ENCODE measurements at regions not wholly inside any gene's neighbourhood (a gene's known extent, or its start where the extent isn't known, plus 50 kb on each side); places are given as distances from the start of the nearest gene placed in this dataset.
A peak's percentile ranks its signal among the peaks of the same experiment; 100 is the strongest.

DNA sequence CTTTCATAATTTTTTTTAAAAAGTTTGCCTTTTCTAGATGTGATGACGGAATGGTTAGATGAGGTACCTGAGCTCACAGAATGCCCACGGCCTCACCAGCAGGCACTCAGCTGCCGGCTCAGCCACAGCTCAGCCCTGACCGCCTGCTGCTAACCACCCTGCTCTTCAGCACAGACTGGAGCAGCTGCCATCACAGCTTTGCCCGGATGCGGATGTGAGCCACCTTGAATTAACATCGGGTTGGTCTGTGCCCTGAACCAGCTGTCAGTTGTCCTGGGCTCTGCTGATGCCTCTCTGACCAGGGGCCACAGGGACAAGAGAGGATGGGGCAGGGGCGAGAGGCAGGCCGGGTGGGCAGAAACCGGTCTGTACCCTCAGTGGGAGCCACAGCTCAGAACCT is 93.3 kb downstream of the HMX1 start:
- Mint-ChIP-seq H3K27me3 (no peaks in the 10 kb centered on the region), H3K4me3 (no peak overlapping the region), H3K9me3 (peaks cover 0 to 2% (median 0%) of the 10 kb centered on the region in 5 donors), H3K4me1 (no peaks in the 10 kb centered on the region), H3K27ac (no peak overlapping the region), H3K36me3 (no peaks in the 10 kb centered on the region)
- ChIA-PET POLR2A (no interaction called here), CTCF (no interaction called here)
- no peak for DNase-seq
- Histone ChIP-seq H3K4me3 (ENCODE audit: low read length) (no peak overlapping the region), H3K27ac (ENCODE audit: low read depth, low read length) (no peak overlapping the region), H3K4me1 (ENCODE audit: insufficient read depth, low read length) (no peaks in the 10 kb centered on the region), H3K9me3 (ENCODE audit: low read length) (no peaks in the 10 kb centered on the region), H3K27me3 (ENCODE audit: insufficient read depth, low read length, poor library complexity, severe bottlenecking) (no peaks in the 10 kb centered on the region), H3K36me3 (ENCODE audit: insufficient read depth, low read length) (no peaks in the 10 kb centered on the region)

GRCh38 chr4:8777320-8778196 is 94.1 kb downstream of the HMX1 start:
- Histone ChIP-seq H3K4me3 (ENCODE audit: low read length) (no peak overlapping the region), H3K4me1 (ENCODE audit: insufficient read depth, low read length) (no peaks in the 10 kb centered on the region), H3K27ac (ENCODE audit: low read depth, low read length) (no peak overlapping the region), H3K9me3 (ENCODE audit: low read length) (no peaks in the 10 kb centered on the region), H3K36me3 (ENCODE audit: insufficient read depth, low read length) (no peaks in the 10 kb centered on the region), H3K27me3 (ENCODE audit: insufficient read depth, low read length, poor library complexity, severe bottlenecking) (no peaks in the 10 kb centered on the region)
- Mint-ChIP-seq H3K36me3 (no peaks in the 10 kb centered on the region), H3K4me1 (no peaks in the 10 kb centered on the region), H3K27ac (no peak overlapping the region), H3K27me3 (no peaks in the 10 kb centered on the region), H3K4me3 (peak overlapping the region in 1 of 7 donors; percentile 13), H3K9me3 (peaks cover 0 to 2% (median 0%) of the 10 kb centered on the region in 5 donors)
- CTCF ChIA-PET, result no interaction called here
- no peak for DNase-seq
- POLR2A ChIA-PET, result no interaction called here

GRCh38 chr4:8776366-8776765 is 95.3 kb downstream of the HMX1 start:
- no peak overlapping the region for H3K27ac ChIP-seq (ENCODE audit: low read depth, low read length)
- ChIA-PET POLR2A (no interaction called here), CTCF (no interaction called here)
- peak in 1 of 5 donors; percentile 33 for DNase-seq
- Mint-ChIP-seq H3K4me1 (no peaks in the 10 kb centered on the region), H3K36me3 (no peaks in the 10 kb centered on the region), H3K9me3 (peaks cover 0 to 2% (median 0%) of the 10 kb centered on the region in 5 donors), H3K27me3 (no peaks in the 10 kb centered on the region), H3K4me3 (no peak overlapping the region), H3K27ac (no peak overlapping the region)
- H3K4me3 ChIP-seq (ENCODE audit: low read length), result no peak overlapping the region
- no peaks in the 10 kb centered on the region for H3K36me3 ChIP-seq (ENCODE audit: insufficient read depth, low read length)
- no peaks in the 10 kb centered on the region for H3K27me3 ChIP-seq (ENCODE audit: insufficient read depth, low read length, poor library complexity, severe bottlenecking)
- no peaks in the 10 kb centered on the region for H3K9me3 ChIP-seq (ENCODE audit: low read length)
- H3K4me1 ChIP-seq (ENCODE audit: insufficient read depth, low read length), result no peaks in the 10 kb centered on the region

DNA sequence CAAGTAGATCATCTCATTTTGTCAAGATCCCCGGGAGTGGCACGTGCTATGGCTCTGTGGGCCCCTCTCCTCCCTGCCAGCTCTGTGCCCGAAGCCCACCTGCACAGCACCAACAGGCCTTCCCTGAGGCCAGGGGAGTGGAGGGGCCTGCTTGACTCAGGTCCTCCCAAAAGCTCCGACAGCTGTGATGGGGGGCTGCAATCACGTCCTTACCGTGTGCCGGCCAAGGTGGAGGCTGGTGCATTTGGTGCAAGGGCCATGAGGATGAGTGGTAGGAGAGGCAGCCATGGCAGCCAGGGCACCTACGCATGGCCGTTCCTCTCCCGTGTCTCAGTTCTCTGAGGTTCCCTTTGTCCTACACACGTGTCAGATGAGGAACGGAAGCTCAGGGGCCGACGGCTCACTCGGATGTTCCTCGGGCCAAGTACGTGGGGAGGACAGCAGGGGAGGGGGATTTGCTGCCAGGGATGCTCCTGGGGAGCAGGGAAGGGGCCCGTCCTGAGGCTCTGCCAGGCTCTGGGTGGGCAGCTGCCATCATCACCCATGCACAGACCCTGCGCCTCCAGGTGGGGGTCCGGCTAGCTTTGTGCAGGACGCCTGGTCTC is 95.8 kb downstream of the HMX1 start:
- Histone ChIP-seq H3K9me3 (ENCODE audit: low read length) (no peaks in the 10 kb centered on the region), H3K4me1 (ENCODE audit: insufficient read depth, low read length) (no peaks in the 10 kb centered on the region), H3K27me3 (ENCODE audit: insufficient read depth, low read length, poor library complexity, severe bottlenecking) (no peaks in the 10 kb centered on the region), H3K27ac (ENCODE audit: low read depth, low read length) (no peak overlapping the region), H3K36me3 (ENCODE audit: insufficient read depth, low read length) (no peaks in the 10 kb centered on the region), H3K4me3 (ENCODE audit: low read length) (no peak overlapping the region)
- ChIA-PET POLR2A (no interaction called here), CTCF (no interaction called here)
- Mint-ChIP-seq H3K4me1 (no peaks in the 10 kb centered on the region), H3K9me3 (peaks cover 0 to 2% (median 0%) of the 10 kb centered on the region in 5 donors), H3K36me3 (no peaks in the 10 kb centered on the region), H3K27me3 (no peaks in the 10 kb centered on the region), H3K4me3 (no peak overlapping the region), H3K27ac (no peak overlapping the region)
- DNase-seq, result peak in 1 of 5 donors; percentile 40

DNA sequence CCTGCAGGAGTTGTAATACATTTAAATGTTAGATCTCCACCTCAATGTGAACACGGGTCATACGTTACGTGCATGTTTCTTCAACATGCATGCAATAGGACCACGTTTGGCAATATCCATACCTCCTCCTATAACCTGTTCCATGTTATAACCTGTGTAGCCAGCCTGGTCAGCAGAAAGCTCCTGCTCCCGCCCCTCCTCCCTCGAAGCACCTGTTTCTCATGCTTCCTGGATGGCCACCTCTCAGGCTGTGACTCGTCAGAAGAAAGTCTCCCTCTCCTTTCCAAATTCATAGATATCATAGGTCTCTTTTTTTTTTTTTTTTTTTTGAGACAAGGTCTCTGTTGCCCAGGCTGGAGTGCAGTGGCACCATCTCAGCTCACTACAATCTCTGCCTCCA is 96.5 kb downstream of the HMX1 start:
- no peaks in the 10 kb centered on the region for H3K4me1 Mint-ChIP-seq
- peak in 1 of 5 donors; percentile 15 for DNase-seq
- H3K4me1 ChIP-seq (ENCODE audit: insufficient read depth, low read length), result no peaks in the 10 kb centered on the region
- no peaks in the 10 kb centered on the region for H3K27me3 ChIP-seq (ENCODE audit: insufficient read depth, low read length, poor library complexity, severe bottlenecking)
- no peaks in the 10 kb centered on the region for H3K36me3 ChIP-seq (ENCODE audit: insufficient read depth, low read length)
- no peak overlapping the region for H3K27ac Mint-ChIP-seq
- no peaks in the 10 kb centered on the region for H3K9me3 ChIP-seq (ENCODE audit: low read length)
- H3K9me3 Mint-ChIP-seq, result peaks cover 0 to 2% (median 0%) of the 10 kb centered on the region in 5 donors
- no peak overlapping the region for H3K27ac ChIP-seq (ENCODE audit: low read depth, low read length)
- H3K36me3 Mint-ChIP-seq, result no peaks in the 10 kb centered on the region
- no peaks in the 10 kb centered on the region for H3K27me3 Mint-ChIP-seq
- H3K4me3 ChIP-seq (ENCODE audit: low read length), result no peak overlapping the region
- CTCF ChIA-PET, result no interaction called here
- no peak overlapping the region for H3K4me3 Mint-ChIP-seq
- POLR2A ChIA-PET, result no interaction called here

DNA sequence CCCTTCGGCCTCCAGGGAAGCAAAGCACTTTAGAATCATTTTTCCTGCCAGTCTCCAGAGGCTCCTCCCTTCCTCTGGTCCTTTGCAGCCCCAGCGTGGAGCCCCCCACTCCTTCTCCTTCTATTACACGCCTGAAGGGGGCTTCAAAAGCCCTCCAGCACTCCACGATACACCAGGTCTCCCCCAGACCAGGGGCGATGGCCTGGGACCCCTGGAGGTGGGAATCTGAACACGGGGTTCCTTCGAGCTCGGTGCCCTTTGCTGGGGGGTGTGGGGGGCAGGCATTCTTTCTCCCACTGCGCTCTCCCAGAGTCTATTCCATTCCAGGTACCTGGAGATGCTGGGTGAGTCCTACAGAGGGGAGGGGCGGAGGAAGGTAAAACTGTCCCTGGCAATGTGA is 97.6 kb downstream of the HMX1 start:
- no peaks in the 10 kb centered on the region for H3K27me3 ChIP-seq (ENCODE audit: insufficient read depth, low read length, poor library complexity, severe bottlenecking)
- Mint-ChIP-seq H3K27ac (no peak overlapping the region), H3K27me3 (no peaks in the 10 kb centered on the region), H3K36me3 (no peaks in the 10 kb centered on the region), H3K4me1 (no peaks in the 10 kb centered on the region), H3K9me3 (peaks cover 0 to 2% (median 0%) of the 10 kb centered on the region in 5 donors), H3K4me3 (no peak overlapping the region)
- CTCF ChIA-PET, result no interaction called here
- H3K36me3 ChIP-seq (ENCODE audit: insufficient read depth, low read length), result no peaks in the 10 kb centered on the region
- peak in 1 of 5 donors; percentile 33 for DNase-seq
- H3K9me3 ChIP-seq (ENCODE audit: low read length), result no peaks in the 10 kb centered on the region
- no peaks in the 10 kb centered on the region for H3K4me1 ChIP-seq (ENCODE audit: insufficient read depth, low read length)
- no peak overlapping the region for H3K27ac ChIP-seq (ENCODE audit: low read depth, low read length)
- POLR2A ChIA-PET, result no interaction called here
- H3K4me3 ChIP-seq (ENCODE audit: low read length), result no peak overlapping the region

- peaks cover 0 to 3% (median 2%) of the 10 kb centered on the region in 5 donors for H3K9me3 Mint-ChIP-seq
- Histone ChIP-seq H3K36me3 (ENCODE audit: insufficient read depth, low read length) (no peaks in the 10 kb centered on the region), H3K9me3 (ENCODE audit: low read length) (no peaks in the 10 kb centered on the region), H3K27me3 (ENCODE audit: insufficient read depth, low read length, poor library complexity, severe bottlenecking) (no peaks in the 10 kb centered on the region), H3K4me3 (ENCODE audit: low read length) (no peak overlapping the region), H3K4me1 (ENCODE audit: insufficient read depth, low read length) (no peaks in the 10 kb centered on the region), H3K27ac (ENCODE audit: low read depth, low read length) (no peak overlapping the region)
- peak in 1 of 5 donors; percentile 29 for DNase-seq
- H3K4me1 Mint-ChIP-seq, result no peaks in the 10 kb centered on the region
- H3K36me3 Mint-ChIP-seq, result no peaks in the 10 kb centered on the region
- no peaks in the 10 kb centered on the region for H3K27me3 Mint-ChIP-seq
- ChIA-PET CTCF (no interaction called here), POLR2A (no interaction called here)
- no peak overlapping the region for H3K4me3 Mint-ChIP-seq
- H3K27ac Mint-ChIP-seq, result no peak overlapping the region
These were observed 98.3 kb downstream of the HMX1 start for GRCh38 chr4:8773124-8773931.

All from CD8-positive, alpha-beta memory T cell (primary cell).